GM18951 (cell line): ENCODE measurements at regions not wholly inside any gene's neighbourhood (a gene's known extent, or its start where the extent isn't known, plus 50 kb on each side); places are given as distances from the start of the nearest gene placed in this dataset.
"Not testable (repeated sequence)": the region's sequence is repeated elsewhere in the genome, so short reads cannot be mapped to it uniquely, and the experiment has no call there.

ENCODE experiments used
- POLR2A ChIP-seq: IDR thresholded peaks from 4 replicates; pipeline ENCODE4 v1.6.1; 2011; ENCODE audit warnings: mild to moderate bottlenecking; ENCODE audit not compliant: insufficient read length, insufficient read depth; ENCODE audit errors: extremely low read depth
- in situ Hi-C: fragments of 300-500 bp; cut with MboI; formaldehyde crosslinking; loops from one replicate; pipeline ENCODE4 v1.12.0; 2022; ENCODE audit warnings: low sequenced_read_pairs, mixed read lengths, inconsistent platforms; ENCODE audit not compliant: unreplicated experiment

GRCh38 chr12:131456301-131457027, 254.4 kb upstream of the SFSWAP start:
- TF ChIP-seq POLR2A: no peak
- in situ Hi-C loops: no loop called here

DNA sequence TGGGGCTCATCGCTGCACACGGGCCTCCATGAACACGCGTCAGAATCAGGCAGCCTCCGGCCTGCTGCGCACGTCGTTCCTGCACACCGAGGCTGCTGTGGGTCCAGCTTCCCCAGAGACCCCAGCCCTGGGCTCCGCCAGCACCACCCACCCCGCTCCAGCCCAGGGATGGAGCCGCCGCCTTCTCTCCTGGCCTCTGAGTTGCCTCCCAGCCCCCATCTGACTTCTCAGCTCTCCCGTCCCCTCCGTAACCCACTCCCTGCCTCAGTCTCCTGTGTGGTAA, 253.9 kb upstream of the SFSWAP start:
- in situ Hi-C loops: no loop called here
- TF ChIP-seq POLR2A: no peak

DNA sequence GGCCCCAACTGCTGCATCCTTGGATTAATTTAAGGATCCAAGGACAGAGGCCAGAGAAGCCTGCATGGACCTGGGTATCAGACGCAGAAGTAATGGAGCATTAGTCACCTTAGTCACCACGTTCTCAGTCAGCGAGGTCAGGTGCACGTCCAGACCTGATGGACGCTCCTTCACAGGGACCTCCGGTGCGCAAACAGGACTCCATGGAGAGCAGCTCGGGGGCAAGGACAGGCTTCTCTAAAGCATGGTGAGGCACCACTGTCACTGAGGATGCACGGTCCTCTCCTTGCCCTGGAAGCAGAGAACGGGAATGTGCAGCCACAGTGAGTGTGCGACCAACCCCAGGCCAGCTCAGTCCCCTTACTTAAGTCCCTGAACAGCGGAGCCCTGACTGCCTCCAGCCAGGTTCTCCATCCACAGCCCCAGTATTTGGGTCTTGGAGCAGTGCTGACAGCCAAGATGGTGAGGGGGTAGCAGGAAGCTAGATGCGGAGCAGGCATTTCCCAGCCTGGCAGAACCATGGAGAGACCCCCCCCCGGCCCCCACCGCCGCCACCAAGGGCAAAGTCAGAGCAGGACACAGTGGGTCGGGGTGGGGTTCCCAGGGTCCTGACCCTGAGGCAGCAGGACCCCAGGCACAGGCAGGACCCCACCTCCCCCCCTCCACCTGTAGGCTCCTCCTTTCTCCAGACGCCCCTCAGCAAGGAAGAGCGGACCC, 253.4 kb upstream of the SFSWAP start:
- no peak for TF ChIP-seq POLR2A

GRCh38 chr12:131458048-131458374, 252.9 kb upstream of the SFSWAP start:
- in situ Hi-C loops: no loop called here
- TF ChIP-seq POLR2A: no peak

More for the DNA sequence above, 253.4 kb upstream of the SFSWAP start:
- in situ Hi-C loops: no loop called here

DNA sequence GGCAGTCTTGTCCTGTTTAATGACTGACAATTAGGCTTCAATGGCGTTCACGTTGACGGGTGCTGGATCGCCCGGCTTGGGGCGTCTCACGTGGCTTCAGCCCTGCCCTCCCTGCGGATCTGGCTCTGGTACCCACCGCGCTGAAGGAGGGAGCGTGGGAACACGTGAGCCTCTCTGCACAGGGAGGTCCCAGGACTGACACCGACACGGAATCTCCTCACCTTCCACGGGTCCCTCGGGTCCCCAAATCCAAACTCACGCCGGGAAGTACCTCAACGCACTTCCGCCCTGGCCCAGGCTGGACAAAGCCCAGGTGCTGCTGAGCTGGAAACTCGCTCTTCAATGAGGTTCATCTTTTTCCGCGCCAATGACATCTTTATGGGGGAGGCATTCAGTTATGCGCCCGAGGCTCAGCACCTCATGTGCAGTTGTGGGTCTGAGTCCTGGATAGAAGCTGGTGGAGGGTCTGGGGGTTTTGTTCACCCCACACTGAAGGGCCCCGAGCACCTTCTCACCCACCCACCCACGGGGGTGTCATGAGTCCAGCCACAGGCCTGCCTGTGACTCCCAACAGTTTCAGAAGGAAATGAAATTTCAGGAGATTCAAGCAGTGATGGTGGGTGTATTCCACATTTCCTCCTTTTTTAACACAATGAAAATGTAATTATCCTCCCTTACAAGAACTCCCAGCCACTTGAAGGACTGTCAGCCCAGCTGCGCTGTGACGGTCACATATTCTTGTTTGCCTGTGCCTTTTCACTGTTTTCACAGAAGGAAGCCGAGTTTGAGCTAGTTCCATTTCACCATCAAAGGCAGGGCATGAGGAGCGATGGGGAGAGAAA, 251.7 kb upstream of the SFSWAP start:
- in situ Hi-C loops: no loop called here
- no peak for TF ChIP-seq POLR2A

DNA sequence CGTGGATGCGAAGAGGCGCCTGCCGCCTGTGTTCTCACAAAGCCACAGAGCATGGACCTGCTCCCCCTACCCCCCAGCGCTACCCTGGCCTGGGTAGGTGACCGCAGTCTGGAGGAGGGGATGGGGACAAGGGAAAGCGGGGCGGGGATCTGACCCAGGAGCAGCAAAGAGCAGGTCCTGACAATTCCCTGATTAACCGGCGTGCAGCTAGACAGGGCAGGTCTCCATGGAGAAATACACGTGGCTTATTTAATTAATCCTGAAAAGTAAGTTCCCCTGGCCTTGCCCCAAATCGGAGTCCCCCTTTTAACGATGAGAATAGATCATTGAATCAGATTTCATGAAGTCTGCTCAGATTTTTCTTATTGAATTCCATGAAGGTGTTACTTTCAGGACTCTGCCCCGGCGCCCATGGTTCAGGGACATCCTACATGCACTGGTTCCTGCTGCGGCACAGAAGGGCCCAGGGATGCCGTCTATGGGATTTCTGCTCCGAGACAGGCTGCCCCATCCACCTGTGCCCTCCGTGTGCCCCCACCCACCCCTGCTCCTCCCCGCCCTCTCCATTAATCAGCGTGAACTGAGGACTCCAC, 251.0 kb upstream of the SFSWAP start:
- TF ChIP-seq POLR2A: no peak
- in situ Hi-C loops: no loop called here

DNA sequence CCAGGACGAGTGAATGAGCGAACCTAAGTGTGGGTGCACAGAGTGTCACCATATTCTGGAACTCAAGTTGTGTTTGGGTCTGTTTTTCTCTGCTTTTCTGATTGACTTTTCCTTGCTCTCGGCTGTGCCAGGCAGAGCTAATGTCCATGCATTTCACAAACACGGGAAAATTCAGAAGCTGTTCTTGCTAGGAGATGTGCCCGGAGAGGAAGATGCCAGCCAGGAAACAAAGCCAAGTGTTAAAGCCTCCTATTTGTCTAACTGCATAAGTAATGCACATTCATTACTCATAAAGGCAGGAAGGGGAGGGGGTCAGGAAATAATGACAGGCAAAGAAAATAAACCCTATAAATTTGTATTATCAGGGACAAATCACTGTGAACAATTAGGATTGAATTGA, 250.4 kb upstream of the SFSWAP start:
- in situ Hi-C loops: no loop called here
- no peak for TF ChIP-seq POLR2A

DNA sequence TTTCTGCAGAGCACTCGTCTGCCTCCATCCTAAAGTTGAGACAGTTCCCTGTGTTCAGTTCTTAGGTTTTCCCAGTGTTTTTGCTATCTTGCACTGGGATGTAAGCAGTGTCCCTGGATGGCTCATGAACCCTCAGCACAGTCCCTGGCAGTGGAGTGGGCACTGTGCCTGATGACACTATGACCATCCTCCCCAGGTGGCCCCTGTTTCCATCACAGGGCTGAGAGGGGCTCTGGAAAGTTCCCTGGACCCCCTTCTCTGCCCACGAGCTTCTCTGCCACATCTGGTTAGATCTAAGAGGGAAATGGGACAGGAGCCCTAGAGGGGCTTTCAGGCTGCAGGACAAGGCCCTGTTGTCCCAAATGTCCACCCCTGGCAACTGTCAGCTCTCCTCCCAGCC, 249.8 kb upstream of the SFSWAP start:
- in situ Hi-C loops: no loop called here
- no peak for TF ChIP-seq POLR2A

GRCh38 chr12:131463174-131463573, 247.7 kb upstream of the SFSWAP start:
- no peak for TF ChIP-seq POLR2A
- in situ Hi-C loops: no loop called here

- no peak for TF ChIP-seq POLR2A
Measured at GRCh38 chr12:131464081-131464480, 246.8 kb upstream of the SFSWAP start.

GRCh38 chr12:131466306-131466705, 244.6 kb upstream of the SFSWAP start:
- TF ChIP-seq POLR2A: no peak
- in situ Hi-C loops: no loop called here

More at GRCh38 chr12:131464081-131464480, 246.8 kb upstream of the SFSWAP start:
- in situ Hi-C loops: no loop called here

- in situ Hi-C loops: no loop called here
- TF ChIP-seq POLR2A: no peak
Measured at GRCh38 chr12:131466932-131467331, 244.0 kb upstream of the SFSWAP start.

DNA sequence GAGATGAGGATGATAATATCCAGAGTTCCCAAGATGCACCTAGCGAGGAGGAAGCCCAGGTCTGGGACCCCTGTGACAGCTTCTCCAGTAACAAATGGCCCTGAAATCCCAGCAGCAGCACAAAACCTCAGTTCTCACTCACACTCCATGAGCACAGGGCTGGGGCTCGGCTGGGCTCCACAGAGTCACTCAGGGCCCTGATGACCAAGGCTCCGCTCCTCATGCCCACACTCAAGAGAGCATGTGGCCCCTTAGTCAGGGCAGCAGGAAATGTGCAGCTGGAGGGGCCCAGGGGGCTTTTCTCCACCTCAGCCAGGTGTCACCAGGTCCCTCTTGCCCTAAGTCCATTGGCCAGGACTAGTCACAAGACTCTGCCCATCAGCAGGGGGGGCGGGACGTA, 242.7 kb upstream of the SFSWAP start:
- TF ChIP-seq POLR2A: no peak
- in situ Hi-C loops: no loop called here

DNA sequence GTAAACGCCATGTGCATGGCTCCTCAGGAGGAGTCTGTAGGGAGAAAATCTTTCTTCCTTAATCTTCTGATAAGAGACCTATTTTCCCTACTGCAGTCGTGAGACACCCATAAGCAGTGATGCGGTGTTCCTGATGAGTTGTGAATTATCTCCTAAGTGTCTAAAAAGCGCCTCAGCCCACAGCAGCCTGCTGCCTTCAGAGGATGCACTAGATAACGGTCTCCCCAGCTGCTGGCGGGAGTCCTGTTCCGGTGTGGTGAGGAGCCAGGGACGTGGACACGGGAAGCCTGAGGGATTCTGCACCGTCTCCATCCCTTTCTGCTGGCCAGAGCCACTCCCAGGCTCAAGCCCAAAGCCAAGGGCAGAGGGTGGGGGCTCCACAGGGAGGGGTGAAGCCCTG, 240.9 kb upstream of the SFSWAP start:
- in situ Hi-C loops: not testable (repeated sequence)
